Progenitor cell of endocrine pancreas (in vitro differentiated cells): ENCODE measurements at regions not wholly inside any gene's neighbourhood (a gene's known extent, or its start where the extent isn't known, plus 50 kb on each side); places are given as distances from the start of the nearest gene placed in this dataset.

Source experiments
- DNase-seq: peaks from one replicate; pipeline ENCODE4 v3.0.0; 2021; ENCODE audit warnings: low spot score; ENCODE audit not compliant: unreplicated experiment
- H3K27ac Mint-ChIP-seq: 2 replicates; pipeline ENCODE4 v1.8.0; 2021; ENCODE audit warnings: mild to moderate bottlenecking, moderate library complexity, mixed read lengths
- H3K27me3 Mint-ChIP-seq: 2 replicates; pipeline ENCODE4 v1.8.0; 2021; ENCODE audit warnings: mixed read lengths
- H3K36me3 Mint-ChIP-seq: 2 replicates; pipeline ENCODE4 v1.8.0; 2022; ENCODE audit warnings: mixed read lengths; ENCODE audit not compliant: insufficient read depth
- H3K4me1 Mint-ChIP-seq: 2 replicates; pipeline ENCODE4 v1.8.0; 2021; ENCODE audit warnings: low read depth, mixed read lengths
- H3K4me3 Mint-ChIP-seq: 2 replicates; pipeline ENCODE4 v1.8.0; 2021; ENCODE audit warnings: low read depth, mild to moderate bottlenecking, moderate library complexity, mixed read lengths
- H3K9me3 Mint-ChIP-seq: 2 replicates; pipeline ENCODE4 v1.8.0; 2021; ENCODE audit warnings: low read depth, mixed read lengths
- CTCF ChIP-seq: fragments of 200-600 bp; sonication (generic); IDR thresholded peaks from one replicate; pipeline ENCODE4 v1.5.0; 2021; ENCODE audit warnings: antibody characterized with exemption, mild to moderate bottlenecking; ENCODE audit not compliant: unreplicated experiment

GRCh38 chr21:35606578-35606977 lies 453.7 kb downstream of the SETD4 start:
- Mint-ChIP-seq H3K4me1 (no peaks in the 10 kb centered on the region), H3K36me3 (no peaks in the 10 kb centered on the region), H3K27me3 (peaks cover 29% of the 10 kb centered on the region), H3K27ac (no peak overlapping the region), H3K4me3 (no peak overlapping the region), H3K9me3 (peaks cover 4% of the 10 kb centered on the region)
- TF ChIP-seq CTCF, result no peak
- DNase-seq, result no peak

DNA sequence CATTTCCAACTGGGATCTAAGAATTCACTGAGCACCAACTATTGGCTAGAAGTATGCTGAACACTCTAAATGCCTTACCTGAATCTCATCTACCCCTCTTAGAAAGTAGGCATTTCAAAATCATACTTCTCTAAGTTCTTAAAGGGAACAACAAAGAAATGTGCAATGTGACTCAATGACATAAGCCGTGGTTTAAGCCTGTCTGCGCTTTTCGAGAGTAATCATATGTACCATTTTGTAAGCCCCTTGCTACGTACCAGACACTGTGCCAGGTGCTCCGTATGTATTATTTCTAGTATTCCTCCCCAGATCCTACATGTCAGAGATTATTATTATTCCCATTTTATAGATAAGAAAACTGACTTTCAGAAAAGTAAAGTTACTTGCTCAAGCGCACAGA lies 454.2 kb downstream of the SETD4 start:
- no peaks in the 10 kb centered on the region for H3K4me1 Mint-ChIP-seq
- no peak overlapping the region for H3K4me3 Mint-ChIP-seq
- TF ChIP-seq CTCF, result no peak
- no peak overlapping the region for H3K27ac Mint-ChIP-seq
- no peak for DNase-seq
- peaks cover 4% of the 10 kb centered on the region for H3K9me3 Mint-ChIP-seq
- H3K36me3 Mint-ChIP-seq, result no peaks in the 10 kb centered on the region
- peaks cover 29% of the 10 kb centered on the region for H3K27me3 Mint-ChIP-seq

- Mint-ChIP-seq H3K4me3 (no peak overlapping the region), H3K36me3 (no peaks in the 10 kb centered on the region), H3K9me3 (peaks cover 4% of the 10 kb centered on the region), H3K27me3 (peaks cover 34% of the 10 kb centered on the region), H3K4me1 (no peaks in the 10 kb centered on the region), H3K27ac (no peak overlapping the region)
- no peak for DNase-seq
- no peak for TF ChIP-seq CTCF
Observed at GRCh38 chr21:35603494-35603893, 456.8 kb downstream of the SETD4 start.

- H3K27me3 Mint-ChIP-seq, result peaks cover 34% of the 10 kb centered on the region
- no peaks in the 10 kb centered on the region for H3K36me3 Mint-ChIP-seq
- no peaks in the 10 kb centered on the region for H3K4me1 Mint-ChIP-seq
- TF ChIP-seq CTCF, result no peak
- H3K9me3 Mint-ChIP-seq, result peaks cover 4% of the 10 kb centered on the region
- no peak for DNase-seq
- no peak overlapping the region for H3K27ac Mint-ChIP-seq
- no peak overlapping the region for H3K4me3 Mint-ChIP-seq
Observed at GRCh38 chr21:35602811-35603362, 457.4 kb downstream of the SETD4 start.

GRCh38 chr21:35601211-35601610 lies 459.1 kb downstream of the SETD4 start:
- Mint-ChIP-seq H3K36me3 (no peaks in the 10 kb centered on the region), H3K4me3 (no peak overlapping the region), H3K27me3 (peaks cover 29% of the 10 kb centered on the region), H3K27ac (no peak overlapping the region), H3K4me1 (no peaks in the 10 kb centered on the region), H3K9me3 (no peaks in the 10 kb centered on the region)
- TF ChIP-seq CTCF, result no peak
- no peak for DNase-seq
